ENCODE measurements at regions not wholly inside any gene's neighbourhood (a gene's known extent, or its start where the extent isn't known, plus 50 kb on each side); places are given as distances from the start of the nearest gene placed in this dataset.
A peak's percentile ranks its signal among the peaks of the same experiment; 100 is the strongest.

GRCh38 chr17:79196913-79197312 is 122.3 kb downstream of the ENGASE start:
- no peaks in the 10 kb centered on the region for H3K4me1 Mint-ChIP-seq
- no peak overlapping the region for H3K27ac Mint-ChIP-seq
- CTCF ChIA-PET = no interaction called here
- no peak for ATAC-seq
- H3K9me3 Mint-ChIP-seq (ENCODE audit: low read depth) = no peaks in the 10 kb centered on the region
- peaks cover 19% of the 10 kb centered on the region for H3K27me3 Mint-ChIP-seq
- no peaks in the 10 kb centered on the region for H3K36me3 Mint-ChIP-seq
- DNase-seq = no peak
- no peak overlapping the region for H3K4me3 Mint-ChIP-seq

- no peaks in the 10 kb centered on the region for H3K9me3 Mint-ChIP-seq (ENCODE audit: low read depth)
- no peaks in the 10 kb centered on the region for H3K36me3 Mint-ChIP-seq
- CTCF ChIA-PET = interaction anchor here (0.7 to 1.6 kb wide), 2 partner anchors 105 to 199 kb away, joined by 3 read pairs; no protein-coding TSS in a partner anchor
- no peak overlapping the region for H3K27ac Mint-ChIP-seq
- no peaks in the 10 kb centered on the region for H3K4me1 Mint-ChIP-seq
- H3K4me3 Mint-ChIP-seq = no peak overlapping the region
- peaks cover 29% of the 10 kb centered on the region for H3K27me3 Mint-ChIP-seq
- DNase-seq (peak; percentile 46), ATAC-seq (no peak)
Measured at GRCh38 chr17:79192503-79193351, 118.1 kb downstream of the ENGASE start.

GRCh38 chr17:79191270-79191934 is 116.8 kb downstream of the ENGASE start:
- CTCF ChIA-PET = interaction anchor here (1.2 to 1.6 kb wide), 2 partner anchors 104 to 200 kb away, joined by 3 read pairs; no protein-coding TSS in a partner anchor
- ATAC-seq (no peak), DNase-seq (no peak)
- Mint-ChIP-seq H3K27me3 (peaks cover 29% of the 10 kb centered on the region), H3K36me3 (no peaks in the 10 kb centered on the region), H3K9me3 (ENCODE audit: low read depth) (no peaks in the 10 kb centered on the region), H3K27ac (no peak overlapping the region), H3K4me3 (no peak overlapping the region), H3K4me1 (no peaks in the 10 kb centered on the region)

GRCh38 chr17:79189305-79189704 is 114.7 kb downstream of the ENGASE start:
- Mint-ChIP-seq H3K27me3 (peaks cover 37% of the 10 kb centered on the region), H3K4me3 (no peak overlapping the region)
- no peak for ATAC-seq

GRCh38 chr17:79188685-79189084 is 114.1 kb downstream of the ENGASE start:
- Mint-ChIP-seq H3K4me1 (no peaks in the 10 kb centered on the region), H3K4me3 (no peak overlapping the region), H3K36me3 (no peaks in the 10 kb centered on the region), H3K27ac (no peak overlapping the region), H3K9me3 (ENCODE audit: low read depth) (no peaks in the 10 kb centered on the region), H3K27me3 (peaks cover 39% of the 10 kb centered on the region)
- DNase-seq = no peak
- no peak for ATAC-seq
- CTCF ChIA-PET = interaction anchor here (0.6 kb wide), 1 partner anchor 449 kb away, joined by 4 read pairs; no protein-coding TSS in a partner anchor

More at GRCh38 chr17:79189305-79189704, 114.7 kb downstream of the ENGASE start:
- no peak overlapping the region for H3K27ac Mint-ChIP-seq
- DNase-seq = no peak
- no peaks in the 10 kb centered on the region for H3K4me1 Mint-ChIP-seq
- no peaks in the 10 kb centered on the region for H3K36me3 Mint-ChIP-seq
- CTCF ChIA-PET = no interaction called here
- H3K9me3 Mint-ChIP-seq (ENCODE audit: low read depth) = no peaks in the 10 kb centered on the region

GRCh38 chr17:79188048-79188447 is 113.4 kb downstream of the ENGASE start:
- Mint-ChIP-seq H3K27ac (no peak overlapping the region), H3K27me3 (peaks cover 37% of the 10 kb centered on the region), H3K4me3 (no peak overlapping the region), H3K9me3 (ENCODE audit: low read depth) (no peaks in the 10 kb centered on the region), H3K4me1 (peaks cover 3% of the 10 kb centered on the region), H3K36me3 (no peaks in the 10 kb centered on the region)
- ATAC-seq (no peak), DNase-seq (no peak)
- CTCF ChIA-PET = interaction anchor here (0.6 kb wide), 1 partner anchor 450 kb away, joined by 4 read pairs; no protein-coding TSS in a partner anchor

- DNase-seq = no peak
- CTCF ChIA-PET = no interaction called here
- peaks cover 32% of the 10 kb centered on the region for H3K27me3 Mint-ChIP-seq
- H3K27ac Mint-ChIP-seq = no peak overlapping the region
- no peaks in the 10 kb centered on the region for H3K9me3 Mint-ChIP-seq (ENCODE audit: low read depth)
- H3K4me3 Mint-ChIP-seq = no peak overlapping the region
- no peak for ATAC-seq
- H3K4me1 Mint-ChIP-seq = peaks cover 3% of the 10 kb centered on the region
- H3K36me3 Mint-ChIP-seq = no peaks in the 10 kb centered on the region
Measured at GRCh38 chr17:79187186-79187585, 112.6 kb downstream of the ENGASE start.

- Mint-ChIP-seq H3K9me3 (ENCODE audit: low read depth) (no peaks in the 10 kb centered on the region), H3K4me3 (no peak overlapping the region), H3K36me3 (no peaks in the 10 kb centered on the region), H3K27ac (no peak overlapping the region), H3K4me1 (peaks cover 3% of the 10 kb centered on the region), H3K27me3 (peaks cover 33% of the 10 kb centered on the region)
- no peak for DNase-seq
- no peak for ATAC-seq
- CTCF ChIA-PET = no interaction called here
Measured at GRCh38 chr17:79186406-79186805, 111.8 kb downstream of the ENGASE start.

GRCh38 chr17:79185671-79186070 is 111.0 kb downstream of the ENGASE start:
- Mint-ChIP-seq H3K36me3 (no peaks in the 10 kb centered on the region), H3K4me3 (no peak overlapping the region), H3K27ac (no peak overlapping the region), H3K27me3 (peaks cover 31% of the 10 kb centered on the region), H3K4me1 (peaks cover 3% of the 10 kb centered on the region), H3K9me3 (ENCODE audit: low read depth) (no peaks in the 10 kb centered on the region)
- CTCF ChIA-PET = no interaction called here
- DNase-seq (no peak), ATAC-seq (no peak)

- H3K27ac Mint-ChIP-seq = no peak overlapping the region
- no peaks in the 10 kb centered on the region for H3K9me3 Mint-ChIP-seq (ENCODE audit: low read depth)
- DNase-seq (no peak), ATAC-seq (no peak)
- no peak overlapping the region for H3K4me3 Mint-ChIP-seq
- no peaks in the 10 kb centered on the region for H3K36me3 Mint-ChIP-seq
- H3K27me3 Mint-ChIP-seq = peaks cover 29% of the 10 kb centered on the region
- CTCF ChIA-PET = no interaction called here
- H3K4me1 Mint-ChIP-seq = peaks cover 3% of the 10 kb centered on the region
Measured at GRCh38 chr17:79184219-79184618, 109.6 kb downstream of the ENGASE start.

GRCh38 chr17:79183293-79184158 is 108.9 kb downstream of the ENGASE start:
- Mint-ChIP-seq H3K9me3 (ENCODE audit: low read depth) (no peaks in the 10 kb centered on the region), H3K27ac (no peak overlapping the region), H3K4me1 (peaks cover 3% of the 10 kb centered on the region), H3K27me3 (peaks cover 29% of the 10 kb centered on the region), H3K4me3 (no peak overlapping the region), H3K36me3 (no peaks in the 10 kb centered on the region)
- CTCF ChIA-PET = no interaction called here
- DNase-seq (no peak), ATAC-seq (no peak)

- Mint-ChIP-seq H3K9me3 (ENCODE audit: low read depth) (no peaks in the 10 kb centered on the region), H3K27me3 (peaks cover 27% of the 10 kb centered on the region)
- ATAC-seq = no peak
Measured at GRCh38 chr17:79183043-79183292, 108.3 kb downstream of the ENGASE start.

GRCh38 chr17:79182176-79183042 is 107.8 kb downstream of the ENGASE start:
- Mint-ChIP-seq H3K36me3 (no peaks in the 10 kb centered on the region), H3K27me3 (peaks cover 27% of the 10 kb centered on the region), H3K9me3 (ENCODE audit: low read depth) (no peaks in the 10 kb centered on the region), H3K27ac (no peak overlapping the region), H3K4me1 (peaks cover 3% of the 10 kb centered on the region), H3K4me3 (no peak overlapping the region)
- CTCF ChIA-PET = no interaction called here
- ATAC-seq = no peak
- DNase-seq = no peak

More at GRCh38 chr17:79183043-79183292, 108.3 kb downstream of the ENGASE start:
- Mint-ChIP-seq H3K4me1 (peaks cover 3% of the 10 kb centered on the region), H3K36me3 (no peaks in the 10 kb centered on the region), H3K4me3 (no peak overlapping the region), H3K27ac (no peak overlapping the region)
- no peak for DNase-seq
- CTCF ChIA-PET = no interaction called here
